OCI-LY1 (cell line): ENCODE measurements at regions not wholly inside any gene's neighbourhood (a gene's known extent, or its start where the extent isn't known, plus 50 kb on each side); places are given as distances from the start of the nearest gene placed in this dataset.

Source experiments
- H2AFZ ChIP-seq: fragments of 200-600 bp; sonication (generic), shearing (Covaris generic); 2 replicates; pipeline ENCODE4 v1.6.0; 2014; ENCODE audit warnings: antibody characterized with exemption, mild to moderate bottlenecking, low read length
- H3F3A ChIP-seq: fragments of 200-600 bp; sonication (generic), shearing (Covaris generic); 2 replicates; pipeline ENCODE4 v1.6.0; 2014; ENCODE audit warnings: mild to moderate bottlenecking, antibody characterized with exemption, low read length, moderate library complexity; ENCODE audit not compliant: insufficient read depth
- H3K27ac ChIP-seq: fragments of 200-600 bp; sonication (generic); 2 replicates; pipeline ENCODE4 v1.5.1; 2014; ENCODE audit warnings: low read length, mixed run types, mild to moderate bottlenecking, low read depth; ENCODE audit not compliant: poor library complexity, severe bottlenecking
- H3K27me3 ChIP-seq: fragments of 200-600 bp; sonication (generic); 2 replicates; pipeline ENCODE4 v1.6.0; 2014; ENCODE audit warnings: antibody characterized with exemption, mild to moderate bottlenecking, low read length, moderate library complexity; ENCODE audit not compliant: insufficient read depth
- H3K36me3 ChIP-seq: fragments of 200-600 bp; sonication (generic); 2 replicates; pipeline ENCODE4 v1.6.1; 2014; ENCODE audit warnings: mild to moderate bottlenecking, antibody characterized with exemption, low read length, moderate library complexity, mixed read lengths; ENCODE audit not compliant: insufficient read depth
- H3K4me1 ChIP-seq: fragments of 200-600 bp; sonication (generic); 2 replicates; pipeline ENCODE4 v1.5.1; 2014; ENCODE audit warnings: mild to moderate bottlenecking, low read length, moderate library complexity; ENCODE audit not compliant: insufficient read depth, severe bottlenecking
- H3K4me2 ChIP-seq: fragments of 200-600 bp; sonication (generic), shearing (Covaris generic); 2 replicates; pipeline ENCODE4 v1.6.1; 2014; ENCODE audit warnings: low read length
- H3K4me3 ChIP-seq: fragments of 200-600 bp; sonication (generic); 2 replicates; pipeline ENCODE4 v1.5.1; 2014; ENCODE audit warnings: low read length, low read depth, mild to moderate bottlenecking, mixed read lengths; ENCODE audit not compliant: poor library complexity, severe bottlenecking
- H3K79me2 ChIP-seq: fragments of 200-600 bp; shearing (Covaris generic); 2 replicates; pipeline ENCODE4 v1.6.1; 2016; ENCODE audit warnings: mixed run types, low read length, mixed read lengths; ENCODE audit not compliant: insufficient read depth
- H3K9ac ChIP-seq: fragments of 200-600 bp; sonication (generic), shearing (Covaris generic); 2 replicates; pipeline ENCODE4 v1.6.1; 2014; ENCODE audit warnings: mild to moderate bottlenecking, low read length, mixed read lengths
- H3K9me2 ChIP-seq: fragments of 200-600 bp; sonication (generic), shearing (Covaris generic); 2 replicates; pipeline ENCODE4 v1.6.1; 2014; ENCODE audit warnings: low read depth, mild to moderate bottlenecking, low read length, mixed read lengths
- H3K9me3 ChIP-seq: fragments of 200-600 bp; shearing (Covaris generic); 2 replicates; pipeline ENCODE4 v1.6.1; 2014; ENCODE audit warnings: low read length, mixed read lengths
- H4K20me1 ChIP-seq: fragments of 200-600 bp; sonication (generic), shearing (Covaris generic); 2 replicates; pipeline ENCODE4 v1.6.0; 2016; ENCODE audit warnings: mild to moderate bottlenecking, low read length; ENCODE audit not compliant: insufficient read depth
- CTCF ChIP-seq: fragments of 200-600 bp; sonication (generic), shearing (Covaris generic); IDR thresholded peaks from 2 replicates; pipeline ENCODE4 v1.5.1; 2017; ENCODE audit warnings: mild to moderate bottlenecking, antibody characterized with exemption, low read length, moderate library complexity, mixed read lengths
- EZH2 ChIP-seq: fragments of 200-600 bp; sonication (generic), shearing (Covaris generic); IDR thresholded peaks from 2 replicates; pipeline ENCODE4 v1.8.0; 2017; ENCODE audit warnings: borderline replicate concordance, mixed run types, mild to moderate bottlenecking, antibody characterized with exemption, low read length, moderate library complexity, mixed read lengths

- H3K4me1 ChIP-seq: no peaks in the 10 kb centered on the region
- H3K4me3 ChIP-seq: no peak overlapping the region
- H3K79me2 ChIP-seq: no peaks in the 10 kb centered on the region
- H3K9me2 ChIP-seq: no peaks in the 10 kb centered on the region
- peaks cover 3% of the 10 kb centered on the region; the same call in 1 of the 2 replicates for H3K9me3 ChIP-seq
- H2AFZ ChIP-seq: no peak overlapping the region
- H3K36me3 ChIP-seq: no peaks in the 10 kb centered on the region
- no peaks in the 10 kb centered on the region for H3F3A ChIP-seq
- H3K9ac ChIP-seq: no peak overlapping the region
- H3K27ac ChIP-seq: no peak overlapping the region
- H3K27me3 ChIP-seq: no peaks in the 10 kb centered on the region
- no peaks in the 10 kb centered on the region for H4K20me1 ChIP-seq
- no peak overlapping the region for H3K4me2 ChIP-seq
- TF ChIP-seq EZH2 (no peak), CTCF (no peak)
These were observed 146.3 kb downstream of the SNX18 start for GRCh38 chr5:54663866-54664265.

- H2AFZ ChIP-seq: no peak overlapping the region
- no peaks in the 10 kb centered on the region for H4K20me1 ChIP-seq
- no peaks in the 10 kb centered on the region for H3K79me2 ChIP-seq
These were observed 143.6 kb downstream of the SNX18 start for GRCh38 chr5:54661111-54661510.

GRCh38 chr5:54659700-54660131 is 142.2 kb downstream of the SNX18 start:
- Histone ChIP-seq H3K4me1 (no peaks in the 10 kb centered on the region), H3K9me3 (no peaks in the 10 kb centered on the region), H3K27ac (no peak overlapping the region), H3K4me3 (no peak overlapping the region), H3K9me2 (no peaks in the 10 kb centered on the region), H3K4me2 (no peak overlapping the region), H3K36me3 (no peaks in the 10 kb centered on the region), H2AFZ (no peak overlapping the region), H3K27me3 (no peaks in the 10 kb centered on the region), H4K20me1 (no peaks in the 10 kb centered on the region), H3K9ac (no peak overlapping the region), H3K79me2 (no peaks in the 10 kb centered on the region), H3F3A (no peaks in the 10 kb centered on the region)
- TF ChIP-seq CTCF (no peak), EZH2 (no peak)

More at GRCh38 chr5:54661111-54661510, 143.6 kb downstream of the SNX18 start:
- H3K4me2 ChIP-seq: no peak overlapping the region
- no peaks in the 10 kb centered on the region for H3K27me3 ChIP-seq
- H3K27ac ChIP-seq: no peak overlapping the region
- H3K9ac ChIP-seq: no peak overlapping the region
- no peaks in the 10 kb centered on the region for H3K4me1 ChIP-seq
- no peak overlapping the region for H3K4me3 ChIP-seq
- no peaks in the 10 kb centered on the region for H3K9me3 ChIP-seq
- H3K9me2 ChIP-seq: no peaks in the 10 kb centered on the region
- H3K36me3 ChIP-seq: no peaks in the 10 kb centered on the region
- no peaks in the 10 kb centered on the region for H3F3A ChIP-seq
- TF ChIP-seq CTCF (no peak), EZH2 (no peak)
